H9 (cell line): ENCODE measurements at regions not wholly inside any gene's neighbourhood (a gene's known extent, or its start where the extent isn't known, plus 50 kb on each side); places are given as distances from the start of the nearest gene placed in this dataset.

Experiments used
- DNase-seq: peaks from one replicate; pipeline ENCODE4 v3.0.0-alpha.2; 2017
- H2AFZ ChIP-seq: one replicate; pipeline ENCODE4 v1.6.1; 2013; ENCODE audit warnings: mild to moderate bottlenecking, low read length, control low read depth, moderate library complexity
- H2AK5ac ChIP-seq: 2 replicates; pipeline ENCODE4 v1.6.1; 2013; ENCODE audit warnings: low read length, control low read depth, mixed read lengths; ENCODE audit not compliant: insufficient read length
- H2BK120ac ChIP-seq: one replicate; pipeline ENCODE4 v1.6.1; 2013; ENCODE audit warnings: low read depth, mild to moderate bottlenecking, low read length, control low read depth, inconsistent platforms; ENCODE audit not compliant: poor library complexity, severe bottlenecking
- H2BK12ac ChIP-seq: 2 replicates; pipeline ENCODE4 v1.6.1; 2013; ENCODE audit warnings: low read length, control low read depth, mixed read lengths, low read depth; ENCODE audit not compliant: insufficient read length
- H2BK15ac ChIP-seq: 2 replicates; pipeline ENCODE4 v1.6.1; 2013; ENCODE audit warnings: low read depth, low read length, control low read depth
- H2BK20ac ChIP-seq: one replicate; pipeline ENCODE4 v1.6.1; 2013; ENCODE audit warnings: low read depth, mild to moderate bottlenecking, low read length, control low read depth, inconsistent platforms; ENCODE audit not compliant: poor library complexity, severe bottlenecking
- H2BK5ac ChIP-seq: 2 replicates; pipeline ENCODE4 v1.6.1; 2013; ENCODE audit warnings: low read length, control low read depth, mixed read lengths; ENCODE audit not compliant: insufficient read length
- H3K14ac ChIP-seq: 2 replicates; pipeline ENCODE4 v1.6.1; 2013; ENCODE audit warnings: low read length, control low read depth; ENCODE audit not compliant: insufficient read depth
- H3K18ac ChIP-seq: 2 replicates; pipeline ENCODE4 v1.6.1; 2013; ENCODE audit warnings: low read depth, mild to moderate bottlenecking, mixed read lengths, low read length, control low read depth; ENCODE audit not compliant: insufficient read length
- H3K23ac ChIP-seq: 2 replicates; pipeline ENCODE4 v1.6.1; 2013; ENCODE audit warnings: low read length, control low read depth, mixed read lengths, low read depth; ENCODE audit not compliant: insufficient read length
- H3K23me2 ChIP-seq: 2 replicates; pipeline ENCODE4 v1.6.1; 2013; ENCODE audit warnings: low read depth, mild to moderate bottlenecking, mixed read lengths, low read length, control low read depth; ENCODE audit not compliant: insufficient read length, poor library complexity, severe bottlenecking
- H3K27ac ChIP-seq: 2 replicates; pipeline ENCODE4 v1.5.1; 2013; ENCODE audit warnings: low read length, control low read depth, mixed read lengths, low read depth; ENCODE audit not compliant: insufficient read length
- H3K27me3 ChIP-seq: 2 replicates; pipeline ENCODE4 v1.6.1; 2013; ENCODE audit warnings: low read length, control low read depth, inconsistent platforms; ENCODE audit not compliant: insufficient read depth
- H3K4ac ChIP-seq: 2 replicates; pipeline ENCODE4 v1.6.1; 2013; ENCODE audit warnings: low read depth, mild to moderate bottlenecking, control low read depth, inconsistent platforms, low read length, moderate library complexity
- H3K4me1 ChIP-seq: 2 replicates; pipeline ENCODE4 v1.6.1; 2013; ENCODE audit warnings: low read length, control low read depth, inconsistent platforms; ENCODE audit not compliant: insufficient read depth
- H3K4me2 ChIP-seq: 2 replicates; pipeline ENCODE4 v1.6.1; 2013; ENCODE audit warnings: low read length, control low read depth, mixed read lengths; ENCODE audit not compliant: insufficient read length, insufficient read depth
- H3K56ac ChIP-seq: 2 replicates; pipeline ENCODE4 v1.6.1; 2013; ENCODE audit warnings: low read depth, mild to moderate bottlenecking, mixed read lengths, low read length, control low read depth; ENCODE audit not compliant: insufficient read length
- H3K79me1 ChIP-seq: 2 replicates; pipeline ENCODE4 v1.6.1; 2013; ENCODE audit warnings: low read depth, mild to moderate bottlenecking, moderate library complexity, low read length, control low read depth, inconsistent platforms; ENCODE audit not compliant: insufficient read depth, poor library complexity, severe bottlenecking
- H3K79me2 ChIP-seq: 2 replicates; pipeline ENCODE4 v1.6.1; 2013; ENCODE audit warnings: low read length, control low read depth, inconsistent platforms; ENCODE audit not compliant: insufficient read depth
- H3K9ac ChIP-seq: 2 replicates; pipeline ENCODE4 v1.6.1; 2013; ENCODE audit warnings: low read length, control low read depth, mixed read lengths; ENCODE audit not compliant: insufficient read length; ENCODE audit errors: extremely low read depth
- H3K9me3 ChIP-seq: one replicate; pipeline ENCODE4 v1.6.1; 2013; ENCODE audit warnings: low read depth, low read length, inconsistent platforms; ENCODE audit not compliant: control insufficient read depth
- H3T11ph ChIP-seq: one replicate; pipeline ENCODE4 v1.6.1; 2013; ENCODE audit warnings: mild to moderate bottlenecking, low read length, control low read depth, inconsistent platforms
- H4K20me1 ChIP-seq: one replicate; pipeline ENCODE4 v1.6.1; 2013; ENCODE audit not compliant: control insufficient read depth, insufficient read length, insufficient read depth
- H4K5ac ChIP-seq: 2 replicates; pipeline ENCODE4 v1.6.1; 2013; ENCODE audit warnings: low read depth, mild to moderate bottlenecking, mixed read lengths, low read length, control low read depth; ENCODE audit not compliant: insufficient read length
- H4K8ac ChIP-seq: replicated peaks from 2 replicates; pipeline ENCODE4 v1.6.1; 2013; ENCODE audit warnings: low read length, control low read depth, mixed read lengths, low read depth; ENCODE audit not compliant: insufficient read length
- H4K91ac ChIP-seq: 2 replicates; pipeline ENCODE4 v1.6.1; 2013; ENCODE audit warnings: low read depth, mild to moderate bottlenecking, moderate library complexity, mixed read lengths, low read length, control low read depth; ENCODE audit not compliant: insufficient read length
- H3K27ac Mint-ChIP-seq, 3 experiments: 2 replicates in 2 of 3; 3 replicates in 1 of 3; pipeline ENCODE4 v1.8.0; 2020 to 2021; ENCODE audit warnings: mixed read lengths in 3 of 3, mild to moderate bottlenecking in 1 of 3, moderate library complexity in 1 of 3
- H3K27me3 Mint-ChIP-seq: 2 replicates; pipeline ENCODE4 v1.8.0; 2021; ENCODE audit warnings: low read depth, mild to moderate bottlenecking, moderate library complexity, mixed read lengths
- H3K36me3 Mint-ChIP-seq, 3 experiments: 2 replicates in 2 of 3; 3 replicates in 1 of 3; pipeline ENCODE4 v1.8.0; 2020 to 2021; ENCODE audit warnings: low read depth in 3 of 3, mixed read lengths in 3 of 3; ENCODE audit not compliant: insufficient read depth in 1 of 3
- H3K4me1 Mint-ChIP-seq, 2 experiments: 2 replicates each; pipeline ENCODE4 v1.8.0; 2020; ENCODE audit warnings: mixed read lengths in 2 of 2
- H3K4me3 Mint-ChIP-seq, 2 experiments: 2 replicates in 1 of 2; 3 replicates in 1 of 2; pipeline ENCODE4 v1.8.0; 2020 to 2021; ENCODE audit warnings: mild to moderate bottlenecking in 2 of 2, mixed read lengths in 2 of 2, moderate library complexity in 1 of 2
- H3K9me3 Mint-ChIP-seq, 2 experiments: 2 replicates in 1 of 2; 3 replicates in 1 of 2; pipeline ENCODE4 v1.8.0; 2020; ENCODE audit warnings: mild to moderate bottlenecking in 2 of 2, mixed read lengths in 2 of 2, moderate library complexity in 1 of 2
- WGBS: extraction: QIAGEN DNeasy Blood & Tissue Kit; methylation state at CpG from one replicate; pipeline ENCODE4 v1.1.7; 2013; ENCODE audit warnings: missing lambda C conversion rate, low lambda C conversion rate, mixed read lengths; ENCODE audit not compliant: insufficient read length; ENCODE audit errors: extremely low coverage; 5-methylcytosine and 5-hydroxymethylcytosine counted together
- TF ChIP-seq, protein P1 (sequence below): fragments of 200-600 bp; sonication (generic); conservative IDR thresholded peaks from 3 replicates; pipeline ENCODE4 v1.8.0; 2021; ENCODE audit warnings: antibody characterized with exemption, mild to moderate bottlenecking

DNA sequence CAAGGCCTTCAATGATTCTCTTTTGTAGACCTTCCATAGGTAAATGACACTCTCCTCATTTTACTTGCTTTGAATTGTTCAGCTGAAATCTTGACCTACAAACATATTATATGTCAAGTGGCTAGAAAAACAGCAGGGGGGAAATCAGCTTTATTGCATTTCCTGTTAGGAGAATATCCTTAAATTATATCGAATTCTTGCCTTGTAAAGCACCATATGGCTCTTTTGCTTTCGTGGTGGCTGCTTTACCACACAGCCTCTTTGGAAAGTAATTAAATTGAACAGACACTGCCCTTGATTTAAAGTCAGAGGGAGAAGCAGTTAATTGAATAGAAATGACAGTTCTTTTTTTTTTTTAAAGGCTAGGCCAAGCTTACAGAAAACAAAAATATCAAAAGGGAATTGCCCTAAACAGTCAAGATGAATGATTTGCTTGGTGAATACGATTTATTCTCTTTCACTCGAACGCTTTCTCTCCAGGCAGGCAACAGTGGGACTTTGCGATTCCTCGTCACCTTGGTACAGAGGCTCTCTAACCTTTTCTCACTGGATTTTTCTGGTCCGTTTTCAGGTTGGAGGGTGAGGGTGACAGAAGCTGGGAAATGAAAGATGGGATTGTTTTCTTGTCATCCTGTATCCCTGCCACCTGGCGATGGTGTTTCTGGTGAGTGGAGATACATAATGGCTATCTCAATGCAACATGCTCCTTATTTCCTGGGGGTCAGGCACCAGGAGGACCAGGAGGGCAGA, 126.0 kb downstream of the GATA3 start:
- WGBS, result no CpG with 5 or more reads among the region's 9 CpGs

More for the DNA sequence above, 126.0 kb downstream of the GATA3 start:
- Histone ChIP-seq H3K27ac (no peak overlapping the region), H3K9ac (no peak overlapping the region), H3K9me3 (no peaks in the 10 kb centered on the region), H2BK15ac (no peak overlapping the region), H4K91ac (no peak overlapping the region), H2AFZ (no peak overlapping the region), H2BK5ac (no peak overlapping the region), H3K79me2 (no peaks in the 10 kb centered on the region), H3K4me2 (no peak overlapping the region), H2AK5ac (no peak overlapping the region), H3K23ac (no peak overlapping the region), H3K27me3 (no peaks in the 10 kb centered on the region), H4K5ac (no peak overlapping the region), H3K18ac (no peak overlapping the region), H2BK120ac (no peak overlapping the region), H3K56ac (no peak overlapping the region), H4K8ac (no peak overlapping the region), H3T11ph (no peak overlapping the region), H3K79me1 (no peaks in the 10 kb centered on the region), H3K14ac (no peak overlapping the region), H4K20me1 (no peaks in the 10 kb centered on the region), H3K4me1 (no peaks in the 10 kb centered on the region), H3K23me2 (no peaks in the 10 kb centered on the region), H2BK20ac (no peak overlapping the region), H2BK12ac (no peak overlapping the region), H3K4ac (no peak overlapping the region)
- TF ChIP-seq, protein P1, sequence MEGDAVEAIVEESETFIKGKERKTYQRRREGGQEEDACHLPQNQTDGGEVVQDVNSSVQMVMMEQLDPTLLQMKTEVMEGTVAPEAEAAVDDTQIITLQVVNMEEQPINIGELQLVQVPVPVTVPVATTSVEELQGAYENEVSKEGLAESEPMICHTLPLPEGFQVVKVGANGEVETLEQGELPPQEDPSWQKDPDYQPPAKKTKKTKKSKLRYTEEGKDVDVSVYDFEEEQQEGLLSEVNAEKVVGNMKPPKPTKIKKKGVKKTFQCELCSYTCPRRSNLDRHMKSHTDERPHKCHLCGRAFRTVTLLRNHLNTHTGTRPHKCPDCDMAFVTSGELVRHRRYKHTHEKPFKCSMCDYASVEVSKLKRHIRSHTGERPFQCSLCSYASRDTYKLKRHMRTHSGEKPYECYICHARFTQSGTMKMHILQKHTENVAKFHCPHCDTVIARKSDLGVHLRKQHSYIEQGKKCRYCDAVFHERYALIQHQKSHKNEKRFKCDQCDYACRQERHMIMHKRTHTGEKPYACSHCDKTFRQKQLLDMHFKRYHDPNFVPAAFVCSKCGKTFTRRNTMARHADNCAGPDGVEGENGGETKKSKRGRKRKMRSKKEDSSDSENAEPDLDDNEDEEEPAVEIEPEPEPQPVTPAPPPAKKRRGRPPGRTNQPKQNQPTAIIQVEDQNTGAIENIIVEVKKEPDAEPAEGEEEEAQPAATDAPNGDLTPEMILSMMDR, result no peak
- no peak overlapping the region for H3K4me3 Mint-ChIP-seq
- H3K4me1 Mint-ChIP-seq, result peaks cover 9 to 12% of the 10 kb centered on the region in 2 experiments
- no peak for DNase-seq
- no peak overlapping the region for H3K27ac Mint-ChIP-seq
- peaks cover 2% of the 10 kb centered on the region; the same call in 1 of the 2 replicates for H3K27me3 Mint-ChIP-seq
- peaks cover 0 to 5% (median 0%) of the 10 kb centered on the region in 3 experiments; a peak in 1 of 7 replicates for H3K36me3 Mint-ChIP-seq
- peaks cover 5 to 8% of the 10 kb centered on the region in 2 experiments; a peak in 4 of 5 replicates for H3K9me3 Mint-ChIP-seq
